VCaP (cell line): ENCODE measurements at regions not wholly inside any gene's neighbourhood (a gene's known extent, or its start where the extent isn't known, plus 50 kb on each side); places are given as distances from the start of the nearest gene placed in this dataset.

Source experiments
- H3K27ac ChIP-seq: fragments of 450-650 bp; 2 replicates; pipeline ENCODE4 v1.5.1; 2017
- CTCF ChIP-seq: fragments of 450-650 bp; conservative IDR thresholded peaks from 2 replicates; pipeline ENCODE4 v1.5.1; 2017; ENCODE audit warnings: mild to moderate bottlenecking, moderate library complexity

DNA sequence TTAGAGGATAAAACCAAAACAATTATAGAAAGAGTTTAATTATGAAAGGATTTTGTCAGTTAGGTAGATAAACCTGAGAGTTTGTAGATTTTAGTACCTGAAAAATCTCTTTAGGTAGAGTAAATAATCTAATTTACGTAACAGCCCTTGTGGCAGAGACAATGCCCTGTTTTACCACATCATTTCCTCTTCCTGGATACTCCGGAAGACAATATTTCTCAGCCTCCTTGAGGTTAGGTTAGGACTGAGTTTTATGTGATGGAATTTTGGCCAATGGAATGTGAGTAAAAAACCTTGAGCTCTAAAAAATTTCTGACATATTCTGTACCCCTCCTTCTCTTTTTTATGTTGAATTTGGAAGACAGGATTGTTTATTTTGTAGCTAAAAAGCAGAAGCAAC is 50.7 kb upstream of the TPRG1 start:
- TF ChIP-seq CTCF, result no peak
- no peak overlapping the region for H3K27ac ChIP-seq
